Neural crest cell (in vitro differentiated cells): ENCODE measurements at regions not wholly inside any gene's neighbourhood (a gene's known extent, or its start where the extent isn't known, plus 50 kb on each side); places are given as distances from the start of the nearest gene placed in this dataset.

Experiments
- DNase-seq: peaks from one replicate; pipeline ENCODE4 v3.0.0; 2021; ENCODE audit warnings: low read depth, mixed read lengths, low spot score
- H3K27ac Mint-ChIP-seq: one replicate; pipeline ENCODE4 v1.8.0; 2021; ENCODE audit warnings: mild to moderate bottlenecking, mixed read lengths; ENCODE audit not compliant: unreplicated experiment
- H3K27me3 Mint-ChIP-seq: 2 replicates; pipeline ENCODE4 v1.8.0; 2021; ENCODE audit warnings: low read depth, mild to moderate bottlenecking, mixed read lengths
- H3K36me3 Mint-ChIP-seq: 2 replicates; pipeline ENCODE4 v1.8.0; 2021; ENCODE audit warnings: low read depth, mild to moderate bottlenecking, mixed read lengths
- H3K4me1 Mint-ChIP-seq: 2 replicates; pipeline ENCODE4 v1.8.0; 2021; ENCODE audit warnings: mixed read lengths
- H3K4me3 Mint-ChIP-seq: one replicate; pipeline ENCODE4 v1.8.0; 2021; ENCODE audit warnings: mild to moderate bottlenecking, mixed read lengths
- H3K9me3 Mint-ChIP-seq: 2 replicates; pipeline ENCODE4 v1.8.0; 2021; ENCODE audit warnings: mixed read lengths
- CTCF ChIP-seq: fragments of 200-600 bp; sonication (generic); conservative IDR thresholded peaks from 2 replicates; pipeline ENCODE4 v1.5.0; 2021; ENCODE audit warnings: antibody characterized with exemption, mild to moderate bottlenecking

GRCh38 chr6:88381289-88381642 is 215.1 kb upstream of the CNR1 start:
- H3K4me3 Mint-ChIP-seq, result no peak overlapping the region
- H3K27ac Mint-ChIP-seq, result peak overlapping the region; percentile 48
- no peak for DNase-seq
- H3K4me1 Mint-ChIP-seq, result peaks cover 41% of the 10 kb centered on the region
- TF ChIP-seq CTCF, result no peak
- no peaks in the 10 kb centered on the region for H3K36me3 Mint-ChIP-seq
- peaks cover 3% of the 10 kb centered on the region for H3K9me3 Mint-ChIP-seq
- no peaks in the 10 kb centered on the region for H3K27me3 Mint-ChIP-seq

- H3K27me3 Mint-ChIP-seq, result no peaks in the 10 kb centered on the region
- TF ChIP-seq CTCF, result no peak
- DNase-seq, result no peak
- H3K4me1 Mint-ChIP-seq, result peaks cover 40% of the 10 kb centered on the region
- no peak overlapping the region for H3K4me3 Mint-ChIP-seq
- no peak overlapping the region for H3K27ac Mint-ChIP-seq
- peaks cover 3% of the 10 kb centered on the region for H3K9me3 Mint-ChIP-seq
- no peaks in the 10 kb centered on the region for H3K36me3 Mint-ChIP-seq
These were observed 214.6 kb upstream of the CNR1 start for GRCh38 chr6:88380618-88381288.

GRCh38 chr6:88380083-88380482 is 213.9 kb upstream of the CNR1 start:
- H3K27me3 Mint-ChIP-seq, result no peaks in the 10 kb centered on the region
- H3K27ac Mint-ChIP-seq, result no peak overlapping the region
- peaks cover 40% of the 10 kb centered on the region for H3K4me1 Mint-ChIP-seq

GRCh38 chr6:88378639-88379038 is 212.5 kb upstream of the CNR1 start:
- H3K27ac Mint-ChIP-seq, result no peak overlapping the region
- no peaks in the 10 kb centered on the region for H3K27me3 Mint-ChIP-seq
- no peak for TF ChIP-seq CTCF
- DNase-seq, result no peak
- H3K4me1 Mint-ChIP-seq, result peaks cover 40% of the 10 kb centered on the region
- no peaks in the 10 kb centered on the region for H3K9me3 Mint-ChIP-seq
- H3K36me3 Mint-ChIP-seq, result no peaks in the 10 kb centered on the region
- no peak overlapping the region for H3K4me3 Mint-ChIP-seq

More at GRCh38 chr6:88380083-88380482, 213.9 kb upstream of the CNR1 start:
- no peaks in the 10 kb centered on the region for H3K36me3 Mint-ChIP-seq
- H3K9me3 Mint-ChIP-seq, result peaks cover 3% of the 10 kb centered on the region
- no peak for DNase-seq
- H3K4me3 Mint-ChIP-seq, result no peak overlapping the region
- no peak for TF ChIP-seq CTCF

- no peaks in the 10 kb centered on the region for H3K36me3 Mint-ChIP-seq
- TF ChIP-seq CTCF, result no peak
- no peak overlapping the region for H3K27ac Mint-ChIP-seq
- DNase-seq, result no peak
- no peaks in the 10 kb centered on the region for H3K27me3 Mint-ChIP-seq
- H3K4me1 Mint-ChIP-seq, result peaks cover 40% of the 10 kb centered on the region
- H3K9me3 Mint-ChIP-seq, result no peaks in the 10 kb centered on the region
- H3K4me3 Mint-ChIP-seq, result no peak overlapping the region
These were observed 211.9 kb upstream of the CNR1 start for GRCh38 chr6:88377976-88378568.
